Natural killer cell (primary cell): ENCODE measurements at regions not wholly inside any gene's neighbourhood (a gene's known extent, or its start where the extent isn't known, plus 50 kb on each side); places are given as distances from the start of the nearest gene placed in this dataset.

Source experiments
- ATAC-seq, 3 donors: fragments of 150-1000 bp in 2 of 3; fragments of 200-7000 bp in 1 of 3; cut with Tn5 transposase; 1 replicate in 1 of 3; 2 replicates in 2 of 3; pipeline ENCODE4 v1.10.0; 2021; ENCODE audit warnings: mild to moderate bottlenecking in 2 of 3, moderate library complexity in 2 of 3
- DNase-seq, 2 donors: peaks; one replicate each; pipeline versions ENCODE4 v3.0.0 to v3.0.0-alpha.2; 2013 to 2021; ENCODE audit warnings: mixed read lengths in 1 of 2
- H3K27ac ChIP-seq: one replicate; pipeline ENCODE4 v1.5.1; 2013; ENCODE audit warnings: mild to moderate bottlenecking, low read length
- H3K27me3 ChIP-seq: one replicate; pipeline ENCODE4 v1.6.1; 2013; ENCODE audit warnings: low read length; ENCODE audit not compliant: control insufficient read depth, insufficient read depth
- H3K36me3 ChIP-seq: one replicate; pipeline ENCODE4 v1.6.1; 2013; ENCODE audit warnings: low read length; ENCODE audit not compliant: control insufficient read depth, insufficient read depth
- H3K4me1 ChIP-seq: one replicate; pipeline ENCODE4 v1.6.1; 2013; ENCODE audit warnings: low read length; ENCODE audit not compliant: control insufficient read depth, insufficient read depth
- H3K4me3 ChIP-seq: one replicate; pipeline ENCODE4 v1.5.1; 2013; ENCODE audit warnings: low read length
- H3K9me3 ChIP-seq: one replicate; pipeline ENCODE4 v1.6.1; 2013; ENCODE audit warnings: low read length; ENCODE audit not compliant: control insufficient read depth, insufficient read depth
- H3K27ac Mint-ChIP-seq, 2 donors: one replicate each; pipeline ENCODE4 v1.8.0; 2022; ENCODE audit warnings: mild to moderate bottlenecking in 2 of 2, mixed read lengths in 2 of 2, moderate library complexity in 1 of 2
- H3K27me3 Mint-ChIP-seq, 2 donors: one replicate each; pipeline ENCODE4 v1.8.0; 2022; ENCODE audit warnings: low read depth in 2 of 2, mixed read lengths in 2 of 2
- H3K36me3 Mint-ChIP-seq: one replicate; pipeline ENCODE4 v1.8.0; 2022; ENCODE audit warnings: mixed read lengths
- H3K4me1 Mint-ChIP-seq, 2 donors: one replicate each; pipeline ENCODE4 v1.8.0; 2022; ENCODE audit warnings: mixed read lengths in 2 of 2
- H3K4me3 Mint-ChIP-seq: one replicate; pipeline ENCODE4 v1.8.0; 2022; ENCODE audit warnings: mild to moderate bottlenecking, moderate library complexity, mixed read lengths
- H3K9me3 Mint-ChIP-seq, 2 donors: one replicate each; pipeline ENCODE4 v1.8.0; 2022; ENCODE audit warnings: mixed read lengths in 2 of 2
- CTCF ChIP-seq: fragments of 200-600 bp; IDR thresholded peaks from one replicate; pipeline ENCODE4 v1.8.0; 2022; ENCODE audit warnings: antibody characterized with exemption
- WGBS: methylation state at CpG from one replicate; pipeline ENCODE4 v1.1.7; 2013; ENCODE audit warnings: missing lambda C conversion rate; ENCODE audit not compliant: insufficient coverage; 5-methylcytosine and 5-hydroxymethylcytosine counted together
- intact Hi-C: fragments of 100-400 bp; cut with micrococcal nuclease; formaldehyde crosslinking; loops from one replicate; pipeline ENCODE4 v1.14.2; 2022

- H3K27me3 ChIP-seq = no peaks in the 10 kb centered on the region
- no peak for ATAC-seq
Measured at GRCh38 chr2:118535171-118535817, 312.2 kb downstream of the EN1 start.

GRCh38 chr2:118530976-118531375, 316.5 kb downstream of the EN1 start:
- no peak for TF ChIP-seq CTCF
- Mint-ChIP-seq H3K36me3 (no peaks in the 10 kb centered on the region), H3K27me3 (peaks cover 0 to 2% of the 10 kb centered on the region in 2 donors), H3K9me3 (no peaks in the 10 kb centered on the region), H3K4me3 (no peak overlapping the region), H3K27ac (no peak overlapping the region), H3K4me1 (no peaks in the 10 kb centered on the region)
- H3K27me3 ChIP-seq = no peaks in the 10 kb centered on the region
- no peak overlapping the region for H3K27ac ChIP-seq
- WGBS = 79% methylated on average over 6 of the region's 6 CpGs
- H3K9me3 ChIP-seq = no peaks in the 10 kb centered on the region
- no peaks in the 10 kb centered on the region for H3K4me1 ChIP-seq
- no peak for DNase-seq
- H3K4me3 ChIP-seq = no peak overlapping the region
- no peak for ATAC-seq
- H3K36me3 ChIP-seq = no peaks in the 10 kb centered on the region
- intact Hi-C loops = no loop called here

More at GRCh38 chr2:118535171-118535817, 312.2 kb downstream of the EN1 start:
- DNase-seq = no peak
- H3K27ac Mint-ChIP-seq = no peak overlapping the region
- 77% methylated on average over 6 of the region's 7 CpGs for WGBS
- Histone ChIP-seq H3K4me1 (no peaks in the 10 kb centered on the region), H3K36me3 (no peaks in the 10 kb centered on the region), H3K4me3 (no peak overlapping the region), H3K9me3 (no peaks in the 10 kb centered on the region), H3K27ac (no peak overlapping the region)
- peaks cover 0 to 8% of the 10 kb centered on the region in 2 donors for H3K27me3 Mint-ChIP-seq
- no peak for TF ChIP-seq CTCF
- no peaks in the 10 kb centered on the region for H3K9me3 Mint-ChIP-seq
- H3K36me3 Mint-ChIP-seq = no peaks in the 10 kb centered on the region
- H3K4me1 Mint-ChIP-seq = no peaks in the 10 kb centered on the region
- intact Hi-C loops = no loop called here
- no peak overlapping the region for H3K4me3 Mint-ChIP-seq

GRCh38 chr2:118529908-118530599, 317.4 kb downstream of the EN1 start:
- Histone ChIP-seq H3K36me3 (no peaks in the 10 kb centered on the region), H3K4me1 (no peaks in the 10 kb centered on the region), H3K27me3 (no peaks in the 10 kb centered on the region), H3K9me3 (no peaks in the 10 kb centered on the region), H3K27ac (no peak overlapping the region), H3K4me3 (no peak overlapping the region)
- Mint-ChIP-seq H3K4me1 (no peaks in the 10 kb centered on the region), H3K27me3 (peaks cover 0 to 2% of the 10 kb centered on the region in 2 donors), H3K36me3 (no peaks in the 10 kb centered on the region), H3K27ac (no peak overlapping the region), H3K9me3 (no peaks in the 10 kb centered on the region), H3K4me3 (no peak overlapping the region)
- WGBS = 6% methylated on average over 4 of the region's 5 CpGs
- no peak for TF ChIP-seq CTCF
- intact Hi-C loops = no loop called here
- DNase-seq = no peak
- no peak for ATAC-seq
